ENCODE measurements at regions not wholly inside any gene's neighbourhood (a gene's known extent, or its start where the extent isn't known, plus 50 kb on each side); places are given as distances from the start of the nearest gene placed in this dataset.

DNA sequence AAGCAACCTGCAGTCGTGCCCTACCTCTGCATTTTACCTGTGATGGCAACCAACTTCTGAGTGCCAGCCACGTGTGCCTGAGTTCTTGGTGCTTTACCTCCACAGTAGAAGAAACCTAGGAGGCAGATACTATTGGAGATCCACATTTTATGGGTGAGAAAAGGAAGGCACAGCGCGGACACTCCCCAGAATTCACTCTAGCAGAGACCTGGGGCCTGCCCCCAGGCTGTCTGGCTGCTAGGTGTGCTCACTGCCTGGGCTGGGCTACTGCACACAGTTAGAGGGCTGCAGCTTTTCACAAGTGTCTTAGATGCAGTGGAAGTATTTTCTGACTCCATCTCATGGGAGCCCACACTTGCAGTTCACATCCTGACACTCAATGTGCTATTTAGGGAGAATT, 598.8 kb upstream of the ADAMTS16 start:
- no peaks in the 10 kb centered on the region for H3K27me3 ChIP-seq (ENCODE audit: control insufficient read depth in 2 of 2, insufficient read depth in 2 of 2, low read length in 2 of 2)
- no peak for DNase-seq (ENCODE audit: low read depth, low spot score)
- CTCF ChIA-PET, result no interaction called here
- no peak for FAIRE-seq
- POLR2A ChIA-PET, result no interaction called here
- no peak overlapping the region for H3K27ac ChIP-seq (ENCODE audit: insufficient read depth, low read depth, low read length)
- no peak overlapping the region for H3K4me3 ChIP-seq (replicated peaks in 1 of 3; ENCODE audit: insufficient read depth in 1 of 3, low read depth in 1 of 3, low read length in 3 of 3)
- TF ChIP-seq FOS (IDR thresholded peaks at IDR 0.05; ENCODE audit: borderline replicate concordance, insufficient read depth, low read length), result no peak
- no peak for TF ChIP-seq JUN (IDR thresholded peaks at IDR 0.05; ENCODE audit: borderline replicate concordance, insufficient read depth, insufficient read length, low read depth)
- TF ChIP-seq MYC (IDR thresholded peaks at IDR 0.05; ENCODE audit: low read depth, low read length), result no peak
- TF ChIP-seq, protein P1, sequence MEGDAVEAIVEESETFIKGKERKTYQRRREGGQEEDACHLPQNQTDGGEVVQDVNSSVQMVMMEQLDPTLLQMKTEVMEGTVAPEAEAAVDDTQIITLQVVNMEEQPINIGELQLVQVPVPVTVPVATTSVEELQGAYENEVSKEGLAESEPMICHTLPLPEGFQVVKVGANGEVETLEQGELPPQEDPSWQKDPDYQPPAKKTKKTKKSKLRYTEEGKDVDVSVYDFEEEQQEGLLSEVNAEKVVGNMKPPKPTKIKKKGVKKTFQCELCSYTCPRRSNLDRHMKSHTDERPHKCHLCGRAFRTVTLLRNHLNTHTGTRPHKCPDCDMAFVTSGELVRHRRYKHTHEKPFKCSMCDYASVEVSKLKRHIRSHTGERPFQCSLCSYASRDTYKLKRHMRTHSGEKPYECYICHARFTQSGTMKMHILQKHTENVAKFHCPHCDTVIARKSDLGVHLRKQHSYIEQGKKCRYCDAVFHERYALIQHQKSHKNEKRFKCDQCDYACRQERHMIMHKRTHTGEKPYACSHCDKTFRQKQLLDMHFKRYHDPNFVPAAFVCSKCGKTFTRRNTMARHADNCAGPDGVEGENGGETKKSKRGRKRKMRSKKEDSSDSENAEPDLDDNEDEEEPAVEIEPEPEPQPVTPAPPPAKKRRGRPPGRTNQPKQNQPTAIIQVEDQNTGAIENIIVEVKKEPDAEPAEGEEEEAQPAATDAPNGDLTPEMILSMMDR (IDR thresholded peaks at IDR 0.05; ENCODE audit: extremely low read depth in 1 of 2, insufficient read depth in 1 of 2, low read depth in 1 of 2, low read length in 2 of 2), result no peak
- no peak for TF ChIP-seq POLR2AphosphoS5 (IDR thresholded peaks at IDR 0.05; ENCODE audit: insufficient read depth, low read depth, low read length)
- no peak for TF ChIP-seq EZH2 (IDR thresholded peaks at IDR 0.05; ENCODE audit: borderline replicate concordance, low read depth, low read length, severe bottlenecking)
- no peak for TF ChIP-seq GATA2 (IDR thresholded peaks at IDR 0.05; ENCODE audit: insufficient read depth, insufficient read length, low read depth, low read length)
- no peak for TF ChIP-seq MAX (IDR thresholded peaks at IDR 0.05; ENCODE audit: insufficient read depth, insufficient read length)
- no peak for TF ChIP-seq POLR2A (IDR thresholded peaks at IDR 0.05; ENCODE audit: low read depth, low read length)
- no peak overlapping the region for H3K9ac ChIP-seq (replicated peaks; ENCODE audit: extremely low read depth, insufficient read depth, low read length)
- no peaks in the 10 kb centered on the region for H4K20me1 ChIP-seq (replicated peaks; ENCODE audit: control insufficient read depth, extremely low read depth, insufficient read depth, low read length)
- no peaks in the 10 kb centered on the region for H3K79me2 ChIP-seq (ENCODE audit: control insufficient read depth, insufficient read depth, low read length)
- dilution Hi-C loops (cut with MboI; ENCODE audit: extremely low pct_ligation_motif_present, low sequenced_read_pairs), result no loop called here
- no peak overlapping the region for H2AFZ ChIP-seq (ENCODE audit: low read depth, low read length)
- H3K36me3 ChIP-seq (ENCODE audit: control insufficient read depth in 2 of 2, extremely low read depth in 1 of 2, insufficient read depth in 2 of 2, low read length in 2 of 2), result no peaks in the 10 kb centered on the region
- no peaks in the 10 kb centered on the region for H3K9me1 ChIP-seq (replicated peaks; ENCODE audit: control insufficient read depth, extremely low read depth, insufficient read depth, low read length)
- no TSS peak for BruUV-seq (replicated peaks)
- H3K4me2 ChIP-seq (ENCODE audit: insufficient read depth, low read length), result no peak overlapping the region
- intact Hi-C loops (cut with micrococcal nuclease), result loop anchor here (10.0 kb wide), 1 partner anchor 1607 kb away; no protein-coding TSS in a partner anchor
- H3K4me1 ChIP-seq (ENCODE audit: control insufficient read depth, extremely low read depth, insufficient read depth, low read length), result no peaks in the 10 kb centered on the region
- peaks cover 6% of the 10 kb centered on the region for H3K9me3 ChIP-seq (replicated peaks; ENCODE audit: control insufficient read depth, insufficient read depth, low read length)
